A673 (cell line): ENCODE measurements at regions not wholly inside any gene's neighbourhood (a gene's known extent, or its start where the extent isn't known, plus 50 kb on each side); places are given as distances from the start of the nearest gene placed in this dataset.

Experiments used
- BruUV-seq: library from RNA; stranded (reverse); fragments of 400-500 nt; replicated peaks from 2 replicates; lab custom pipeline; 2021; lab: Mats Ljungman, UMichigan
- CTCF ChIA-PET: fragments of 300-600 bp; sonication (Branson Sonifier 250); formaldehyde crosslinking; loops from one replicate; lab custom pipeline; 2022; ENCODE audit warnings: antibody characterized with exemption; lab: Charles Lee
- POLR2A ChIA-PET: fragments of 300-600 bp; sonication (Branson Sonifier 250); formaldehyde crosslinking; loops from one replicate; lab custom pipeline; 2022; ENCODE audit warnings: antibody characterized with exemption; ENCODE audit not compliant: low non-redundant PET; lab: Charles Lee
- DNase-seq: peaks from one replicate; pipeline ENCODE4 v3.0.0-alpha.2; 2015; ENCODE audit warnings: low spot score
- H3K27ac ChIP-seq: fragments of 200-600 bp; sonication (generic); 2 replicates; pipeline ENCODE4 v1.5.1; 2016; ENCODE audit warnings: mixed run types, low read depth, mild to moderate bottlenecking, mixed read lengths, antibody characterized with exemption, low read length; ENCODE audit not compliant: poor library complexity, severe bottlenecking
- H3K27me3 ChIP-seq: fragments of 200-600 bp; sonication (generic); replicated peaks from 2 replicates; pipeline ENCODE4 v1.6.1; 2017; ENCODE audit warnings: mixed run types, low read depth, mild to moderate bottlenecking, mixed read lengths, antibody characterized with exemption, low read length; ENCODE audit not compliant: insufficient read depth, poor library complexity
- H3K36me3 ChIP-seq: fragments of 200-600 bp; sonication (generic); 2 replicates; pipeline ENCODE4 v1.6.1; 2016; ENCODE audit warnings: mixed run types, mild to moderate bottlenecking, mixed read lengths, antibody characterized with exemption, low read length; ENCODE audit not compliant: insufficient read depth, poor library complexity, severe bottlenecking
- H3K4me1 ChIP-seq: fragments of 200-600 bp; sonication (generic); 2 replicates; pipeline ENCODE4 v1.6.1; 2017; ENCODE audit warnings: mixed run types, mild to moderate bottlenecking, mixed read lengths, antibody characterized with exemption, low read length; ENCODE audit not compliant: insufficient read depth, poor library complexity, severe bottlenecking
- H3K4me3 ChIP-seq: fragments of 200-600 bp; sonication (generic); 2 replicates; pipeline ENCODE4 v1.5.1; 2016; ENCODE audit warnings: low read depth, mixed run types, mild to moderate bottlenecking, mixed read lengths, low read length; ENCODE audit not compliant: poor library complexity, severe bottlenecking
- H3K9me3 ChIP-seq: fragments of 200-600 bp; sonication (generic); 2 replicates; pipeline ENCODE4 v1.6.1; 2016; ENCODE audit warnings: mixed run types, low read depth, mild to moderate bottlenecking, mixed read lengths, antibody characterized with exemption, low read length; ENCODE audit not compliant: poor library complexity, severe bottlenecking
- EZH2 ChIP-seq: fragments of 200-600 bp; sonication (generic); IDR thresholded peaks from 2 replicates; pipeline ENCODE4 v1.6.1; 2017; ENCODE audit warnings: borderline replicate concordance, low read depth, mild to moderate bottlenecking, mixed read lengths, antibody characterized with exemption, low read length; ENCODE audit not compliant: poor library complexity, severe bottlenecking
- intact Hi-C: fragments of 100-400 bp; cut with micrococcal nuclease; formaldehyde crosslinking; loops from one replicate; pipeline ENCODE4 v1.10.0; 2022; ENCODE audit not compliant: unreplicated experiment
- TF ChIP-seq, protein P1 (sequence below): fragments of 300-800, 200-600 bp; sonication (generic); conservative IDR thresholded peaks from 2 replicates; pipeline ENCODE4 v1.5.1; 2017; ENCODE audit warnings: low read depth, mild to moderate bottlenecking, antibody characterized with exemption, low read length, moderate library complexity, mixed read lengths

DNA sequence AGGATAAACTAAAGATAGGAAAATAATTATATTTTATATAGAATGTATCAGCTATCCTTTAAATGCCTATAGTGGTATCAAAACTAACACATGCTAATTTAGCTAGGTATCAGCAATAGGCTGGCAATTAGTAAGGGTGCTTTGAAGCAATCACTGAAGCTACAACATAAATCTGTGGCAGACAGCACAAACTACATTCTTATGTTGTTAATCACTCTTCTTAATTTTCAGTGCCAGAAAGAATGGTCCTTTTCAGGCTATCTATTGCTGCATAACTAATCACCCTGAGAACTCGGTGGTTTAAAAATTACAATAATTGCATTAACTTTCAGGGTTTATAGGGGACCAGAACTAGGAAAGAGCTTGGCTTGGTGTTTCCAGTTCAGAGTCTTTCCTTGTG, 963.1 kb downstream of the EFNB2 start:
- no peak for DNase-seq
- CTCF ChIA-PET: no interaction called here
- Histone ChIP-seq H3K9me3 (no peaks in the 10 kb centered on the region), H3K4me1 (no peaks in the 10 kb centered on the region), H3K27me3 (no peaks in the 10 kb centered on the region), H3K36me3 (no peaks in the 10 kb centered on the region), H3K4me3 (no peak overlapping the region), H3K27ac (no peak overlapping the region)
- no TSS peak for BruUV-seq
- POLR2A ChIA-PET: no interaction called here
- intact Hi-C loops: no loop called here
- TF ChIP-seq, protein P1, sequence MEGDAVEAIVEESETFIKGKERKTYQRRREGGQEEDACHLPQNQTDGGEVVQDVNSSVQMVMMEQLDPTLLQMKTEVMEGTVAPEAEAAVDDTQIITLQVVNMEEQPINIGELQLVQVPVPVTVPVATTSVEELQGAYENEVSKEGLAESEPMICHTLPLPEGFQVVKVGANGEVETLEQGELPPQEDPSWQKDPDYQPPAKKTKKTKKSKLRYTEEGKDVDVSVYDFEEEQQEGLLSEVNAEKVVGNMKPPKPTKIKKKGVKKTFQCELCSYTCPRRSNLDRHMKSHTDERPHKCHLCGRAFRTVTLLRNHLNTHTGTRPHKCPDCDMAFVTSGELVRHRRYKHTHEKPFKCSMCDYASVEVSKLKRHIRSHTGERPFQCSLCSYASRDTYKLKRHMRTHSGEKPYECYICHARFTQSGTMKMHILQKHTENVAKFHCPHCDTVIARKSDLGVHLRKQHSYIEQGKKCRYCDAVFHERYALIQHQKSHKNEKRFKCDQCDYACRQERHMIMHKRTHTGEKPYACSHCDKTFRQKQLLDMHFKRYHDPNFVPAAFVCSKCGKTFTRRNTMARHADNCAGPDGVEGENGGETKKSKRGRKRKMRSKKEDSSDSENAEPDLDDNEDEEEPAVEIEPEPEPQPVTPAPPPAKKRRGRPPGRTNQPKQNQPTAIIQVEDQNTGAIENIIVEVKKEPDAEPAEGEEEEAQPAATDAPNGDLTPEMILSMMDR: no peak
- no peak for TF ChIP-seq EZH2

DNA sequence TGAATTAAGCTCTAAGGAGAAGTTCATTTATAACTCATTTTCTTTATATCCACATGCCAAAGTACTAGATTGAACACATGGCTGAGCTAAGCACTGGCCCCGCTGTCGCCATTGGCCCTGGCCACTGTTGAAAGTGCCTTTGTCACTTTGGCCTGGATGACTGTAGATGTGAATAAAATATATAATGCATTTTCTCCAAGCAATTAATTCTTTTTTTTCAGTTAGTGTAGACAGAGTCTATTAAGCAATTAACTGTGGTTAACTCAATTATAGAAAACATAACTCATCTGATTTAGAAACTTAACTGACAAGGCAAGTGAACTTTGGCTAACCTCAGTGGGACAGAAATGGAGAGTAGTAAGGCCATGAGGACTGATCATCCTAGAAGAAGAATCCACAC, 965.6 kb downstream of the EFNB2 start:
- Histone ChIP-seq H3K9me3 (no peaks in the 10 kb centered on the region), H3K4me1 (no peaks in the 10 kb centered on the region), H3K36me3 (no peaks in the 10 kb centered on the region), H3K27me3 (no peaks in the 10 kb centered on the region), H3K27ac (no peak overlapping the region), H3K4me3 (no peak overlapping the region)
- TF ChIP-seq, protein P1: no peak
- BruUV-seq: no TSS peak
- intact Hi-C loops: no loop called here
- ChIA-PET CTCF (no interaction called here), POLR2A (no interaction called here)
- DNase-seq: no peak

DNA sequence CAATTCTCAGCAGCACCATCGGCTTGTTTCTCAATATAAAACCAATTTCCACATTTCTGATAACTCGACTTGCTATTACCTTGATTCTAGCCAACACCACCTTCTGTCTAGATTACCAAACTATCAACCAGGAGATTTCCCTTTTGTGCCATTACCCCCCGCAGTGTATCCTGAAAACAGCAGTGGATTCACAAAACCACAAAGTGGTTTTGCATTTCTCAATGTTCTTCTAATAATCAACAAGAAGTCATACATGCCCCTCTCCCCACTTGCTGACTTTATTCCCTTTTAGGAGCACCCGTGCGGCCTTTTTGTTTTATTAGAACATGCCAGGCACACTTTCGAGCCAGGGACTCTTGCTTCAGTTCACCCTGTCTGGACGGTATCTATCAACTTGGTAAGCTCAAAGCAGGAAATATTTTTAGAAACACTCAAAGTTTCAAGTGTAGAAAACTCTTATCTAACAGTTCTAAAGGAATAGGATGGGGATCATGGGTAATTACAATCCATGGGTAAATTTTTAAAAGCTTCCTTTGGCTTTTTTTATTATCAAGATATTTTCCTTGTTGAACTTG, 967.4 kb downstream of the EFNB2 start:
- BruUV-seq: no TSS peak
- CTCF ChIA-PET: no interaction called here
- POLR2A ChIA-PET: no interaction called here
- H3K27ac ChIP-seq: no peak overlapping the region
- DNase-seq: no peak
- TF ChIP-seq, protein P1: no peak
- TF ChIP-seq EZH2: no peak
- no peaks in the 10 kb centered on the region for H3K27me3 ChIP-seq
- no peaks in the 10 kb centered on the region for H3K9me3 ChIP-seq
- no peaks in the 10 kb centered on the region for H3K4me1 ChIP-seq
- no peak overlapping the region for H3K4me3 ChIP-seq
- intact Hi-C loops: no loop called here
- H3K36me3 ChIP-seq: no peaks in the 10 kb centered on the region
